GM12874 (cell line): ENCODE measurements at regions not wholly inside any gene's neighbourhood (a gene's known extent, or its start where the extent isn't known, plus 50 kb on each side); places are given as distances from the start of the nearest gene placed in this dataset.

Source experiments
- TF ChIP-seq, protein P1 (sequence below): IDR thresholded peaks from 2 replicates; pipeline ENCODE4 v1.5.1; 2011; ENCODE audit warnings: low read depth, mild to moderate bottlenecking, control low read depth, low read length, moderate library complexity; ENCODE audit not compliant: insufficient read depth

- TF ChIP-seq, protein P1, sequence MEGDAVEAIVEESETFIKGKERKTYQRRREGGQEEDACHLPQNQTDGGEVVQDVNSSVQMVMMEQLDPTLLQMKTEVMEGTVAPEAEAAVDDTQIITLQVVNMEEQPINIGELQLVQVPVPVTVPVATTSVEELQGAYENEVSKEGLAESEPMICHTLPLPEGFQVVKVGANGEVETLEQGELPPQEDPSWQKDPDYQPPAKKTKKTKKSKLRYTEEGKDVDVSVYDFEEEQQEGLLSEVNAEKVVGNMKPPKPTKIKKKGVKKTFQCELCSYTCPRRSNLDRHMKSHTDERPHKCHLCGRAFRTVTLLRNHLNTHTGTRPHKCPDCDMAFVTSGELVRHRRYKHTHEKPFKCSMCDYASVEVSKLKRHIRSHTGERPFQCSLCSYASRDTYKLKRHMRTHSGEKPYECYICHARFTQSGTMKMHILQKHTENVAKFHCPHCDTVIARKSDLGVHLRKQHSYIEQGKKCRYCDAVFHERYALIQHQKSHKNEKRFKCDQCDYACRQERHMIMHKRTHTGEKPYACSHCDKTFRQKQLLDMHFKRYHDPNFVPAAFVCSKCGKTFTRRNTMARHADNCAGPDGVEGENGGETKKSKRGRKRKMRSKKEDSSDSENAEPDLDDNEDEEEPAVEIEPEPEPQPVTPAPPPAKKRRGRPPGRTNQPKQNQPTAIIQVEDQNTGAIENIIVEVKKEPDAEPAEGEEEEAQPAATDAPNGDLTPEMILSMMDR = no peak
Observed at GRCh38 chr13:106699311-106699710, 131.4 kb upstream of the ARGLU1 start.

- TF ChIP-seq, protein P1 = no peak
Observed at GRCh38 chr13:106696719-106697118, 128.8 kb upstream of the ARGLU1 start.

- TF ChIP-seq, protein P1 = no peak
Observed at GRCh38 chr13:106696140-106696539, 128.2 kb upstream of the ARGLU1 start.

- TF ChIP-seq, protein P1 = no peak
Observed at GRCh38 chr13:106695139-106695538, 127.2 kb upstream of the ARGLU1 start.

GRCh38 chr13:106691861-106692260, 123.9 kb upstream of the ARGLU1 start:
- TF ChIP-seq, protein P1 = no peak

DNA sequence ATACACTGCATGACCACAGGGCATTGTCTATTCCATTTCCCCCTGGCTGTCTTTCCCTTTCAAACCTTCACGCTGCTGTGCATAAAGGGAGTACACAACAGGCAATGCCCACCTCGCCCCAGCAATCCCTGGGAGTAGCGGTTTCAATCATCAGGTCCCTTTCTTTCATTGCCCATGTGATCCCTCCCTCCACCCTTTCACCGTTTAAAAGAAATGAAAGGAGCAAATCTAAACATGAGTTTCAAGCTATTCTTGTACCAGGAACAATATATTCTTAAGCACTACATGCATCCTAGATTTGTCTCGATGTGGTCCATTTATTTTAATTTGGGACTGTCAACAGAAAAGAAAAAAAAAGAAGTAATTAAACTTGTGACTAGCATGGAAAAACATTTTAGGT, 123.4 kb upstream of the ARGLU1 start:
- TF ChIP-seq, protein P1 = no peak

DNA sequence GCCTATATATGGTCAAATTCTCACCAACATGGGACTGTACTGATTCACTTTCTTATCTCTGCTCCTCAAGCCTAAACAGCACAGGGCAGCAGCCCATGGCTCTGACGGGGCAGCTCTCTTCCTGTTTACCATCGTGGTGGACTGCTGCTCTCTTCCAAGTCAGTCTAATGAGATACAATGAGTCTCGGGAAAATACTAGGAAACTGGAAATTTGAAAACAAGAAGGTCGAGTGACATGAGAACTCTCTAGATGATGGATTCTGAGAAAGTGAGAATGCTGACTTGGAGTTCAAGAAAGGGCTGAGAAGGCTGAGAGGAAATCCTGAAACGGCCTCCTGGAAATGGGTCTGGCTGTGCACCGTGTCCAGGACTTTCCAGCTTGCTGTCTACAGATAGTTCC, 122.8 kb upstream of the ARGLU1 start:
- TF ChIP-seq, protein P1 = no peak

- TF ChIP-seq, protein P1 = no peak
Observed at GRCh38 chr13:106689906-106690305, 122.0 kb upstream of the ARGLU1 start.
